A549 (cell line): ENCODE measurements at regions not wholly inside any gene's neighbourhood (a gene's known extent, or its start where the extent isn't known, plus 50 kb on each side); places are given as distances from the start of the nearest gene placed in this dataset.
"Not testable (repeated sequence)": the region's sequence is repeated elsewhere in the genome, so short reads cannot be mapped to it uniquely, and the experiment has no call there.

Experiments
- ATAC-seq, 2 experiments: fragments of 200-7000 bp in 1 of 2; fragments of >200 bp in 1 of 2; cut with Nextera tagmentation in 1 of 2; cut with Tn5 transposase in 1 of 2; 3 replicates each; pipeline versions ENCODE4 v1.8.0 to v1.9.1; 2018 to 2020; ENCODE audit warnings: mild to moderate bottlenecking in 1 of 2, moderate library complexity in 1 of 2
- CTCF ChIA-PET: fragments of 300-600 bp; sonication (Branson Sonifier 250); formaldehyde crosslinking; extraction: SDS; loops from one replicate; lab custom pipeline; 2021; ENCODE audit warnings: antibody characterized with exemption, inconsistent platforms; lab: Yijun Ruan, JAX
- POLR2A ChIA-PET: fragments of 350-600 bp; formaldehyde crosslinking; extraction: SDS; loops from one replicate; lab custom pipeline; 2021; ENCODE audit warnings: antibody characterized with exemption, inconsistent platforms; lab: Yijun Ruan, JAX
- DNase-seq, 2 experiments: peaks; one replicate each; pipeline versions ENCODE4 v3.0.0 to v3.0.0-alpha.2; 2011 to 2016; ENCODE audit warnings: low read depth in 1 of 2, low spot score in 1 of 2
- FAIRE-seq: peaks from 2 replicates; lab custom pipeline; 2011; peaks lifted over from hg19 to GRCh38; lab: Jason Lieb, UNC
- H3K27ac ChIP-seq, 2 experiments: fragments of >200 bp; sonication (Bioruptor Twin); formaldehyde crosslinking; 3 replicates each; pipeline ENCODE4 v1.5.1; 2016 to 2017
- H3K4me1 ChIP-seq: fragments of >200 bp; sonication (Bioruptor Twin); formaldehyde crosslinking; 3 replicates; pipeline ENCODE4 v1.6.1; 2016
- H3K4me2 ChIP-seq: fragments of >200 bp; sonication (Bioruptor Twin); formaldehyde crosslinking; 3 replicates; pipeline ENCODE4 v1.6.1; 2016
- H3K4me3 ChIP-seq: fragments of >200 bp; sonication (Bioruptor Twin); formaldehyde crosslinking; 3 replicates; pipeline ENCODE4 v1.5.1; 2016
- H3K9me3 ChIP-seq: fragments of >200 bp; sonication (Bioruptor Twin); formaldehyde crosslinking; 3 replicates; pipeline ENCODE4 v1.6.1; 2016
- ATOH8 ChIP-seq: fragments of 250-450 bp; sonication (Bioruptor Pico); IDR thresholded peaks from 2 replicates; pipeline ENCODE4 v1.5.0; 2020; ENCODE audit warnings: low read depth, mild to moderate bottlenecking, moderate library complexity
- CBX8 ChIP-seq: fragments of 200-600 bp; sonication (generic); IDR thresholded peaks from 2 replicates; pipeline ENCODE4 v1.6.1; 2016
- CHD2 ChIP-seq: fragments of 150-350 bp; IDR thresholded peaks from 2 replicates; pipeline ENCODE4 v1.6.1; 2014; ENCODE audit warnings: low read length; ENCODE audit not compliant: partially characterized antibody
- CHD4 ChIP-seq: fragments of 200-600 bp; sonication (generic); IDR thresholded peaks from 2 replicates; pipeline ENCODE4 v1.6.1; 2016; ENCODE audit warnings: antibody characterized with exemption, mild to moderate bottlenecking, borderline replicate concordance
- E2F6 ChIP-seq: IDR thresholded peaks from 2 replicates; pipeline ENCODE4 v1.6.1; 2012; ENCODE audit warnings: low read depth, borderline replicate concordance
- EHMT2 ChIP-seq: fragments of 200-600 bp; sonication (generic); IDR thresholded peaks from 2 replicates; pipeline ENCODE4 v1.6.1; 2016; ENCODE audit warnings: antibody characterized with exemption, low read depth, mild to moderate bottlenecking, moderate library complexity
- EP300 ChIP-seq, 2 experiments: fragments of >200 bp; sonication (Bioruptor Twin); formaldehyde crosslinking; IDR thresholded peaks; 2 replicates in 1 of 2; 3 replicates in 1 of 2; pipeline ENCODE4 v1.6.1; 2016 to 2017
- FOSB ChIP-seq: fragments of 250-450 bp; sonication (Bioruptor Pico); IDR thresholded peaks from 2 replicates; pipeline ENCODE4 v1.5.0; 2020; ENCODE audit warnings: mild to moderate bottlenecking, moderate library complexity
- FOSL2 ChIP-seq, 2 experiments: fragments of 450-650 bp in 1 of 2; fragments of >200 bp in 1 of 2; sonication (Bioruptor Twin) in 1 of 2; formaldehyde crosslinking; IDR thresholded peaks; 2 replicates each; pipeline versions ENCODE4 v1.5.0 to v1.6.1; 2016 to 2020; ENCODE audit warnings: mild to moderate bottlenecking in 1 of 2, moderate library complexity in 1 of 2
- JUN ChIP-seq, 2 experiments: fragments of >200 bp; sonication (Bioruptor Twin); formaldehyde crosslinking; IDR thresholded peaks; 2 replicates in 1 of 2; 3 replicates in 1 of 2; pipeline ENCODE4 v1.6.1; 2016 to 2017
- KDM1A ChIP-seq: fragments of 200-600 bp; sonication (generic); IDR thresholded peaks from 2 replicates; pipeline ENCODE4 v1.6.1; 2016; ENCODE audit warnings: low read depth, mild to moderate bottlenecking
- MAX ChIP-seq: IDR thresholded peaks from 2 replicates; pipeline ENCODE4 v1.6.1; 2012
- MYC ChIP-seq: IDR thresholded peaks from 2 replicates; pipeline ENCODE4 v1.6.1; 2012; ENCODE audit warnings: mild to moderate bottlenecking, inconsistent platforms, low read length, improper control_type of control experiment, borderline replicate concordance
- PBX3 ChIP-seq: IDR thresholded peaks from 2 replicates; pipeline ENCODE4 v1.6.1; 2012
- POLR2AphosphoS2 ChIP-seq: conservative IDR thresholded peaks from 2 replicates; pipeline ENCODE4 v1.6.1; 2012; ENCODE audit warnings: low read length, improper control_type of control experiment, inconsistent platforms
- RAD21 ChIP-seq, 2 experiments: fragments of >200 bp in 1 of 2; sonication (Bioruptor Twin) in 1 of 2; formaldehyde crosslinking in 1 of 2; IDR thresholded peaks in 1 of 2; conservative IDR thresholded peaks in 1 of 2; 2 replicates in 1 of 2; 3 replicates in 1 of 2; pipeline ENCODE4 v1.6.1; 2012 to 2018; ENCODE audit warnings: inconsistent platforms in 1 of 2
- REST ChIP-seq: fragments of 200-600 bp; sonication (generic); IDR thresholded peaks from 2 replicates; pipeline ENCODE4 v1.6.1; 2016; ENCODE audit warnings: antibody characterized with exemption, mild to moderate bottlenecking, moderate library complexity
- TP53 ChIP-seq: fragments of 250-450 bp; sonication (Bioruptor Pico); IDR thresholded peaks from 2 replicates; pipeline ENCODE4 v1.5.0; 2021; ENCODE audit warnings: mild to moderate bottlenecking, moderate library complexity
- ZC3H11A ChIP-seq: fragments of 450-650 bp; IDR thresholded peaks from 2 replicates; pipeline ENCODE4 v1.6.1; 2014; ENCODE audit warnings: antibody characterized with exemption, mild to moderate bottlenecking
- ZFP36 ChIP-seq: fragments of 450-650 bp; IDR thresholded peaks from 2 replicates; pipeline ENCODE4 v1.6.1; 2014; ENCODE audit warnings: borderline replicate concordance; ENCODE audit not compliant: partially characterized antibody
- ZSCAN20 ChIP-seq: fragments of 250-450 bp; sonication (Bioruptor Pico); IDR thresholded peaks from 2 replicates; pipeline ENCODE4 v1.8.0; 2022; ENCODE audit warnings: mild to moderate bottlenecking, moderate library complexity
- WGBS: methylation state at CpG from one replicate; pipeline ENCODE4 v1.1.6; 2017; ENCODE audit errors: missing lambda C conversion rate; 5-methylcytosine and 5-hydroxymethylcytosine counted together

- TF ChIP-seq REST (no peak), CBX8 (no peak), ZC3H11A (no peak), EP300 (IDR thresholded peaks at IDR 0.05) (no peak), KDM1A (no peak)
These were observed 196.9 kb downstream of the ANKRD30B start (continued) for GRCh38 chr18:14944838-14945237.

- DNase-seq (no peak), ATAC-seq (no peak), FAIRE-seq (no peak)
- Histone ChIP-seq H3K9me3 (no peaks in the 10 kb centered on the region), H3K4me2 (no peak overlapping the region), H3K4me1 (no peaks in the 10 kb centered on the region), H3K27ac (no peak overlapping the region), H3K4me3 (no peak overlapping the region)
- POLR2A ChIA-PET, result no interaction called here
- 4% methylated on average over 4 of the region's 4 CpGs for WGBS
- no peak for TF ChIP-seq PBX3
- no peak for TF ChIP-seq TP53
- TF ChIP-seq POLR2AphosphoS2, result no peak
- TF ChIP-seq CHD2, result no peak
- TF ChIP-seq ATOH8 (CRISPR knock-in tag), result no peak
- no peak for TF ChIP-seq JUN (IDR thresholded peaks at IDR 0.05)
- TF ChIP-seq, all 56 proteins: peak for 0
- CTCF ChIA-PET, result no interaction called here
These were observed 197.3 kb downstream of the ANKRD30B start for GRCh38 chr18:14945286-14945685.

- Histone ChIP-seq H3K9me3 (no peaks in the 10 kb centered on the region), H3K27ac (no peak overlapping the region), H3K4me1 (no peaks in the 10 kb centered on the region), H3K4me2 (no peak overlapping the region), H3K4me3 (no peak overlapping the region)
- ChIA-PET CTCF (no interaction called here), POLR2A (no interaction called here)
- DNase-seq, result no peak
- FAIRE-seq, result no peak
- 13% methylated on average over 3 of the region's 7 CpGs for WGBS
- ATAC-seq, result no peak
- TF ChIP-seq MYC (no peak), RAD21 (conservative IDR thresholded peaks at IDR 0.05 in 1 of 2, IDR thresholded peaks at IDR 0.05 in 1 of 2) (no peak), MAX (no peak), ZSCAN20 (CRISPR knock-in tag) (no peak), ZFP36 (no peak), CHD4 (no peak), FOSB (CRISPR knock-in tag) (no peak), EHMT2 (no peak), E2F6 (no peak), CHD2 (no peak), FOSL2 (IDR thresholded peaks at IDR 0.05) (no peak), FOSL2 (CRISPR knock-in tag; IDR thresholded peaks at IDR 0.05) (no peak)
These were observed 198.0 kb downstream of the ANKRD30B start for GRCh38 chr18:14945984-14946383.

- H3K9me3 ChIP-seq, H3K4me3 ChIP-seq, ATAC-seq, FAIRE-seq, POLR2A ChIA-PET, H3K4me2 ChIP-seq, H3K4me1 ChIP-seq, H3K27ac ChIP-seq, DNase-seq: not testable (repeated sequence)
- CTCF ChIA-PET, result interaction anchor here (0.5 kb wide), 1 partner anchor 22 kb away, joined by 3 read pairs; no protein-coding TSS in a partner anchor
- 2% methylated on average over 6 of the region's 7 CpGs for WGBS
These were observed 198.9 kb downstream of the ANKRD30B start for GRCh38 chr18:14946741-14947470.
